IMR-90 (cell line): ENCODE measurements at regions not wholly inside any gene's neighbourhood (a gene's known extent, or its start where the extent isn't known, plus 50 kb on each side); places are given as distances from the start of the nearest gene placed in this dataset.

Source experiments
- ATAC-seq: fragments of 200-7000 bp; cut with Tn5 transposase; 2 replicates; pipeline ENCODE4 v1.9.1; 2020; ENCODE audit warnings: low read depth, mild to moderate bottlenecking, moderate library complexity
- BruUV-seq: library from RNA; stranded (reverse); fragments of 400-500 nt; replicated peaks from 2 replicates; lab custom pipeline; 2021; lab: Mats Ljungman, UMichigan
- CTCF ChIA-PET: fragments of 300-600 bp; formaldehyde crosslinking; extraction: SDS; loops from one replicate; lab custom pipeline; 2021; ENCODE audit warnings: antibody characterized with exemption; lab: Yijun Ruan, JAX
- POLR2A ChIA-PET: fragments of 300-600 bp; sonication (Branson Sonifier 250); formaldehyde crosslinking; loops from one replicate; lab custom pipeline; 2022; ENCODE audit warnings: antibody characterized with exemption; ENCODE audit not compliant: unreplicated experiment; lab: Charles Lee
- DNase-seq: peaks from one replicate; pipeline ENCODE4 v3.0.0; 2013
- H2AFZ ChIP-seq: replicated peaks from 2 replicates; pipeline ENCODE3; 2013; ENCODE audit warnings: low read length, mild to moderate bottlenecking; ENCODE audit not compliant: poor library complexity
- H2AK5ac ChIP-seq: 2 replicates; pipeline ENCODE4 v1.6.1; 2013; ENCODE audit warnings: low read depth, low read length, inconsistent platforms
- H2AK9ac ChIP-seq: replicated peaks from 2 replicates; pipeline ENCODE3; 2013; ENCODE audit warnings: mild to moderate bottlenecking, low read depth, low read length, moderate library complexity; ENCODE audit not compliant: poor library complexity
- H2BK120ac ChIP-seq: 2 replicates; pipeline ENCODE4 v1.6.1; 2013; ENCODE audit warnings: low read depth, low read length, inconsistent platforms
- H2BK15ac ChIP-seq: 3 replicates; pipeline ENCODE4 v1.6.1; 2013; ENCODE audit warnings: low read depth, low read length, inconsistent platforms
- H2BK20ac ChIP-seq: 2 replicates; pipeline ENCODE4 v1.6.1; 2013; ENCODE audit warnings: low read depth, mild to moderate bottlenecking, inconsistent platforms, low read length, moderate library complexity
- H2BK5ac ChIP-seq: 2 replicates; pipeline ENCODE4 v1.6.1; 2013; ENCODE audit warnings: mild to moderate bottlenecking, low read depth, low read length, inconsistent platforms; ENCODE audit not compliant: poor library complexity, severe bottlenecking
- H3K14ac ChIP-seq: replicated peaks from 2 replicates; pipeline ENCODE4 v1.6.1; 2013; ENCODE audit warnings: low read depth, low read length, inconsistent platforms
- H3K18ac ChIP-seq: 2 replicates; pipeline ENCODE4 v1.6.1; 2013; ENCODE audit warnings: low read depth, low read length, control low read depth
- H3K23ac ChIP-seq: 2 replicates; pipeline ENCODE4 v1.6.1; 2013; ENCODE audit warnings: low read depth, low read length, inconsistent platforms
- H3K27ac ChIP-seq: 2 replicates; pipeline ENCODE4 v1.5.1; 2013; ENCODE audit warnings: mild to moderate bottlenecking, control low read depth, low read length; ENCODE audit not compliant: insufficient read depth
- H3K27me3 ChIP-seq: 2 replicates; pipeline ENCODE4 v1.6.1; 2013; ENCODE audit warnings: low read length; ENCODE audit not compliant: control insufficient read depth, insufficient read depth
- H3K36me3 ChIP-seq: 2 replicates; pipeline ENCODE4 v1.6.1; 2013; ENCODE audit warnings: low read length, mixed read lengths; ENCODE audit not compliant: control insufficient read depth, insufficient read depth
- H3K4ac ChIP-seq: 2 replicates; pipeline ENCODE4 v1.6.1; 2013; ENCODE audit warnings: low read depth, low read length, inconsistent platforms
- H3K4me1 ChIP-seq: 2 replicates; pipeline ENCODE4 v1.6.1; 2013; ENCODE audit warnings: low read length, mixed read lengths; ENCODE audit not compliant: control insufficient read depth, insufficient read depth
- H3K4me2 ChIP-seq: 2 replicates; pipeline ENCODE4 v1.6.1; 2013; ENCODE audit warnings: low read depth, mild to moderate bottlenecking, control low read depth, low read length, moderate library complexity
- H3K4me3 ChIP-seq: 2 replicates; pipeline ENCODE4 v1.5.1; 2013; ENCODE audit warnings: low read depth, mild to moderate bottlenecking, control low read depth, low read length, moderate library complexity; ENCODE audit not compliant: insufficient read depth
- H3K56ac ChIP-seq: 2 replicates; pipeline ENCODE4 v1.6.1; 2013; ENCODE audit warnings: low read length, inconsistent platforms; ENCODE audit not compliant: insufficient read depth; ENCODE audit errors: extremely low read depth
- H3K79me1 ChIP-seq, 2 experiments: 2 replicates each; pipeline ENCODE4 v1.6.1; 2013; ENCODE audit warnings: low read length in 2 of 2, inconsistent platforms in 1 of 2, low read depth in 1 of 2
- H3K9ac ChIP-seq: 2 replicates; pipeline ENCODE4 v1.6.1; 2013; ENCODE audit warnings: low read depth, low read length, control low read depth
- H3K9me1 ChIP-seq: 2 replicates; pipeline ENCODE4 v1.6.1; 2013; ENCODE audit warnings: low read length, inconsistent platforms; ENCODE audit not compliant: insufficient read depth
- H3K9me3 ChIP-seq: 2 replicates; pipeline ENCODE4 v1.6.1; 2013; ENCODE audit warnings: low read length; ENCODE audit not compliant: control insufficient read depth, insufficient read depth
- H4K20me1 ChIP-seq: 2 replicates; pipeline ENCODE4 v1.6.1; 2013; ENCODE audit warnings: low read length, inconsistent platforms; ENCODE audit not compliant: insufficient read depth
- H4K5ac ChIP-seq: 2 replicates; pipeline ENCODE4 v1.6.1; 2013; ENCODE audit warnings: mild to moderate bottlenecking, low read depth, low read length, control low read depth
- H4K8ac ChIP-seq, 2 experiments: 2 replicates each; pipeline ENCODE4 v1.6.1; 2013; ENCODE audit warnings: low read depth in 2 of 2, low read length in 2 of 2, control low read depth in 1 of 2, inconsistent platforms in 1 of 2
- H4K91ac ChIP-seq: 2 replicates; pipeline ENCODE4 v1.6.1; 2013; ENCODE audit warnings: low read depth, low read length, inconsistent platforms; ENCODE audit not compliant: insufficient read depth
- BHLHE40 ChIP-seq: fragments of 150-350 bp; IDR thresholded peaks from 2 replicates; pipeline ENCODE4 v1.6.1; 2016; ENCODE audit warnings: mild to moderate bottlenecking, low read depth, low read length
- CEBPB ChIP-seq: IDR thresholded peaks from 2 replicates; pipeline ENCODE4 v1.6.1; 2012; ENCODE audit warnings: low read depth, low read length, improper control_type of control experiment
- CHD1 ChIP-seq: IDR thresholded peaks from 2 replicates; pipeline ENCODE4 v1.6.1; 2012; ENCODE audit warnings: low read depth, low read length, improper control_type of control experiment
- CTCF ChIP-seq: conservative IDR thresholded peaks from 2 replicates; pipeline ENCODE4 v1.5.1; 2012; ENCODE audit warnings: mild to moderate bottlenecking, low read depth, low read length, improper control_type of control experiment
- ELK1 ChIP-seq: fragments of 150-350 bp; IDR thresholded peaks from 2 replicates; pipeline ENCODE4 v1.6.1; 2016; ENCODE audit warnings: low read depth, mild to moderate bottlenecking, low read length, moderate library complexity, borderline replicate concordance
- FOS ChIP-seq: fragments of 150-350 bp; IDR thresholded peaks from 2 replicates; pipeline ENCODE4 v1.6.1; 2016; ENCODE audit warnings: low read depth, low read length
- MAFK ChIP-seq: IDR thresholded peaks from 2 replicates; pipeline ENCODE4 v1.6.1; 2012; ENCODE audit warnings: low read depth, low read length, improper control_type of control experiment
- MAZ ChIP-seq: IDR thresholded peaks from 2 replicates; pipeline ENCODE4 v1.6.1; 2012; ENCODE audit warnings: low read depth, mild to moderate bottlenecking, low read length, improper control_type of control experiment, moderate library complexity, borderline replicate concordance
- MXI1 ChIP-seq: IDR thresholded peaks from 2 replicates; pipeline ENCODE4 v1.6.1; 2012; ENCODE audit warnings: low read depth, mild to moderate bottlenecking, low read length, moderate library complexity, borderline replicate concordance
- NFE2L2 ChIP-seq: fragments of 150-350 bp; IDR thresholded peaks from 2 replicates; pipeline ENCODE4 v1.6.1; 2016; ENCODE audit warnings: low read depth, mild to moderate bottlenecking, low read length
- POLR2A ChIP-seq: IDR thresholded peaks from 2 replicates; pipeline ENCODE4 v1.6.1; 2012; ENCODE audit warnings: mild to moderate bottlenecking, low read depth, low read length
- RAD21 ChIP-seq: IDR thresholded peaks from 2 replicates; pipeline ENCODE4 v1.6.1; 2012; ENCODE audit warnings: low read length, improper control_type of control experiment
- RCOR1 ChIP-seq: IDR thresholded peaks from 2 replicates; pipeline ENCODE4 v1.6.1; 2012; ENCODE audit warnings: mild to moderate bottlenecking, low read length, improper control_type of control experiment; ENCODE audit not compliant: insufficient replicate concordance
- RFX5 ChIP-seq: IDR thresholded peaks from 2 replicates; pipeline ENCODE4 v1.8.0; 2012; ENCODE audit warnings: low read depth, mild to moderate bottlenecking, low read length, moderate library complexity
- SMC3 ChIP-seq: fragments of 150-350 bp; IDR thresholded peaks from 2 replicates; pipeline ENCODE4 v1.6.1; 2016; ENCODE audit warnings: low read depth, mild to moderate bottlenecking, antibody characterized with exemption, low read length, moderate library complexity
- WGBS, 2 experiments: methylation state at CpG; one replicate each; pipeline versions ENCODE4 v1.1.5 to v1.1.7; 2013; ENCODE audit warnings: missing lambda C conversion rate in 2 of 2; ENCODE audit not compliant: insufficient read length in 1 of 2; ENCODE audit errors: extremely low coverage in 2 of 2; 5-methylcytosine and 5-hydroxymethylcytosine counted together
- dilution Hi-C: fragments of 300-500 bp; cut with HindIII; formaldehyde crosslinking; loops from one replicate; pipeline ENCODE4 v1.14.3; 2018; ENCODE audit warnings: low sequenced_read_pairs; ENCODE audit not compliant: unreplicated experiment
- in situ Hi-C: fragments of 300-500 bp; cut with MboI; formaldehyde crosslinking; loops from 3 replicates; pipeline ENCODE4 v1.14.3; 2019; ENCODE audit warnings: low sequenced_read_pairs, inconsistent platforms, mixed read lengths
- intact Hi-C: fragments of 100-400 bp; cut with micrococcal nuclease; formaldehyde crosslinking; loops from 2 replicates; pipeline ENCODE4 v1.10.0; 2022
- TF ChIP-seq, protein P1 (sequence below): fragments of 150-350 bp; IDR thresholded peaks from 2 replicates; pipeline ENCODE4 v1.6.1; 2017; ENCODE audit warnings: mild to moderate bottlenecking, antibody characterized with exemption, low read length, low read depth

DNA sequence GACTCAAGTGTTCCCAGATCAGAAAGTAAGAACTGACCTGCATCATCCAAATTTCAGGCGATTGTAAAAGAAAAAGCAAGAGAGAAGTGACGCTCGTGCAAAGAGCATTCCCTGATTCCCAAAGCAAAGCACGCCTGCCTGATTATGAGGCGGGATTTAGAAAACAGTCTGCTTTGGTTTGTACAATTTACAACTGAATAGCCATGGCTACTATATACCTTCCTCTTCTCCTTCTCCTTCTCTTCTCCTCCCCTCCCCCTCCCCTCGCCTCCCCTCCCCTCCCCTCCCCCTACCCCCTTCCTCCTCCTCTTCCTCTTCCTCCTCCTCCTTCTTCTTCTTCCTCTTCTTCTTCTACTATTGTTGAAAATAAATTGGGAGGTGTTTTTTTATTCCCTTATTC lies 782.9 kb downstream of the GALR1 start:
- no TSS peak for BruUV-seq
- H3K4me2 ChIP-seq, result no peak overlapping the region
- CTCF ChIA-PET, result no interaction called here

More for the DNA sequence above, 782.9 kb downstream of the GALR1 start:
- Histone ChIP-seq H4K5ac (no peak overlapping the region), H4K91ac (no peak overlapping the region), H2AFZ (no peak overlapping the region), H2AK5ac (no peak overlapping the region), H2BK120ac (no peak overlapping the region), H3K9me3 (peaks cover 31% of the 10 kb centered on the region), H3K18ac (no peak overlapping the region), H3K9ac (no peak overlapping the region), H2BK20ac (no peak overlapping the region), H3K23ac (no peak overlapping the region), H3K27me3 (no peaks in the 10 kb centered on the region), H3K36me3 (no peaks in the 10 kb centered on the region), H3K27ac (no peak overlapping the region), H2BK15ac (no peak overlapping the region), H2BK5ac (no peak overlapping the region), H3K4me1 (no peaks in the 10 kb centered on the region), H4K8ac (no peak overlapping the region), H3K79me1 (no peaks in the 10 kb centered on the region), H2AK9ac (no peak overlapping the region), H3K9me1 (no peaks in the 10 kb centered on the region), H3K56ac (no peak overlapping the region), H3K14ac (no peak overlapping the region), H3K4ac (no peak overlapping the region), H4K20me1 (no peaks in the 10 kb centered on the region), H3K4me3 (no peak overlapping the region)
- in situ Hi-C loops, result no loop called here
- DNase-seq (no peak), ATAC-seq (no peak)
- intact Hi-C loops, result no loop called here
- TF ChIP-seq, protein P1, sequence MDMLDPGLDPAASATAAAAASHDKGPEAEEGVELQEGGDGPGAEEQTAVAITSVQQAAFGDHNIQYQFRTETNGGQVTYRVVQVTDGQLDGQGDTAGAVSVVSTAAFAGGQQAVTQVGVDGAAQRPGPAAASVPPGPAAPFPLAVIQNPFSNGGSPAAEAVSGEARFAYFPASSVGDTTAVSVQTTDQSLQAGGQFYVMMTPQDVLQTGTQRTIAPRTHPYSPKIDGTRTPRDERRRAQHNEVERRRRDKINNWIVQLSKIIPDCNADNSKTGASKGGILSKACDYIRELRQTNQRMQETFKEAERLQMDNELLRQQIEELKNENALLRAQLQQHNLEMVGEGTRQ, result no peak
- TF ChIP-seq MAZ, result no peak
- TF ChIP-seq CTCF, result no peak
- TF ChIP-seq MXI1, result no peak
- no peak for TF ChIP-seq RFX5
- no peak for TF ChIP-seq RCOR1
- TF ChIP-seq CHD1, result no peak
- TF ChIP-seq BHLHE40, result no peak
- no peak for TF ChIP-seq SMC3
- no peak for TF ChIP-seq NFE2L2
- TF ChIP-seq RAD21, result no peak
- no peak for TF ChIP-seq MAFK
- no peak for TF ChIP-seq POLR2A
- TF ChIP-seq FOS, result no peak
- TF ChIP-seq CEBPB, result no peak
- TF ChIP-seq ELK1, result no peak
- WGBS, 2 experiments, result no CpG with 5 or more reads among the region's 6 CpGs
- POLR2A ChIA-PET, result no interaction called here
- dilution Hi-C loops, result no loop called here
